Activated naive CD4-positive, alpha-beta T cell treated with anti-CD3 and anti-CD28 coated beads for 36 hours (primary cell): ENCODE measurements at regions not wholly inside any gene's neighbourhood (a gene's known extent, or its start where the extent isn't known, plus 50 kb on each side); places are given as distances from the start of the nearest gene placed in this dataset.

Experiments
- CTCF ChIA-PET: fragments of 350-600 bp; sonication (Branson Sonifier 250); formaldehyde crosslinking; loops from one replicate; lab custom pipeline; 2021; ENCODE audit warnings: antibody characterized with exemption; lab: Charles Lee
- DNase-seq: peaks from one replicate; pipeline ENCODE4 v3.0.0-alpha.2; 2020
- H3K27ac Mint-ChIP-seq: one replicate; pipeline ENCODE4 v1.8.0; 2021; ENCODE audit warnings: mild to moderate bottlenecking, mixed read lengths
- H3K27me3 Mint-ChIP-seq: one replicate; pipeline ENCODE4 v1.8.0; 2021; ENCODE audit warnings: low read depth, mixed read lengths
- H3K36me3 Mint-ChIP-seq: one replicate; pipeline ENCODE4 v1.8.0; 2021; ENCODE audit warnings: low read depth, mixed read lengths
- H3K4me1 Mint-ChIP-seq: one replicate; pipeline ENCODE4 v1.8.0; 2021; ENCODE audit warnings: low read depth, mixed read lengths
- H3K4me3 Mint-ChIP-seq: one replicate; pipeline ENCODE4 v1.8.0; 2021; ENCODE audit warnings: mild to moderate bottlenecking, moderate library complexity, mixed read lengths
- H3K9me3 Mint-ChIP-seq: one replicate; pipeline ENCODE4 v1.8.0; 2021; ENCODE audit warnings: mixed read lengths
- intact Hi-C: fragments of 100-400 bp; cut with micrococcal nuclease; formaldehyde crosslinking; loops from one replicate; pipeline ENCODE4 v1.15.1; 2023

DNA sequence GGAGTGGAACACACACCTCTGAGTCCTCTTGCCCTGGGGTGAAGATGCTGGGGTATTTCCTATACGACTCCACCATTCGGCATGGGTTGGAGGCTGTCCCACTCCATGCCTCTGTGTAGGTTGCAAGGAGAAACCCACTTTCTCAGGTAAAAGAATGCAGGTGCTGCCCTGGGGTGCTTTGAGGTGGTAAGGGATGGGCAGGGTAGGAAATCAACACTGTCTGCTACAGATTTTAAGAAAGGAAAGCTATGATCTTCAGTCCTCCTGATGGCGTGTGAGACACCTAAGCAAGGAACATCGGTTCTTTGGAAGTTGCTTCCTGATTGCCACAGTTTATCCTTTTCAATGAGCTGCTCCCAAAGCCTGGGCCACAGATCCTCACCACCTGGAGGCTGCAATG lies 209.2 kb downstream of the NCK2 start:
- intact Hi-C loops = no loop called here
- Mint-ChIP-seq H3K4me3 (no peak overlapping the region), H3K27me3 (no peaks in the 10 kb centered on the region), H3K4me1 (peaks cover 54% of the 10 kb centered on the region), H3K27ac (no peak overlapping the region), H3K9me3 (peaks cover 6% of the 10 kb centered on the region), H3K36me3 (no peaks in the 10 kb centered on the region)
- DNase-seq = no peak
- CTCF ChIA-PET = interaction anchor here (0.7 kb wide), 1 partner anchor 373 kb away, joined by 5 read pairs; no protein-coding TSS in a partner anchor

GRCh38 chr2:105952131-105952530 lies 207.4 kb downstream of the NCK2 start:
- intact Hi-C loops = no loop called here
- H3K4me3 Mint-ChIP-seq = no peak overlapping the region

GRCh38 chr2:105951384-105951694 lies 206.6 kb downstream of the NCK2 start:
- no peak overlapping the region for H3K4me3 Mint-ChIP-seq
- intact Hi-C loops = no loop called here
- H3K27ac Mint-ChIP-seq = peak overlapping the region; percentile 22
- H3K36me3 Mint-ChIP-seq = no peaks in the 10 kb centered on the region
- H3K27me3 Mint-ChIP-seq = no peaks in the 10 kb centered on the region
- CTCF ChIA-PET = no interaction called here
- DNase-seq = no peak
- H3K9me3 Mint-ChIP-seq = no peaks in the 10 kb centered on the region
- peaks cover 57% of the 10 kb centered on the region for H3K4me1 Mint-ChIP-seq

More at GRCh38 chr2:105952131-105952530, 207.4 kb downstream of the NCK2 start:
- Mint-ChIP-seq H3K4me1 (peaks cover 57% of the 10 kb centered on the region), H3K27me3 (no peaks in the 10 kb centered on the region), H3K9me3 (no peaks in the 10 kb centered on the region), H3K36me3 (no peaks in the 10 kb centered on the region), H3K27ac (no peak overlapping the region)
- DNase-seq = no peak
- CTCF ChIA-PET = no interaction called here

GRCh38 chr2:105950521-105951383 lies 206.0 kb downstream of the NCK2 start:
- Mint-ChIP-seq H3K4me1 (peaks cover 57% of the 10 kb centered on the region), H3K4me3 (no peak overlapping the region)
- CTCF ChIA-PET = interaction anchor here (0.6 kb wide), 1 partner anchor 168 kb away, joined by 3 read pairs; no protein-coding TSS in a partner anchor

GRCh38 chr2:105943977-105944376 lies 199.3 kb downstream of the NCK2 start:
- CTCF ChIA-PET = no interaction called here
- no peak for DNase-seq
- no peaks in the 10 kb centered on the region for H3K27me3 Mint-ChIP-seq
- H3K9me3 Mint-ChIP-seq = peaks cover 4% of the 10 kb centered on the region
- intact Hi-C loops = no loop called here
- no peak overlapping the region for H3K4me3 Mint-ChIP-seq
- H3K4me1 Mint-ChIP-seq = peaks cover 3% of the 10 kb centered on the region
- no peaks in the 10 kb centered on the region for H3K36me3 Mint-ChIP-seq
- no peak overlapping the region for H3K27ac Mint-ChIP-seq

More at GRCh38 chr2:105950521-105951383, 206.0 kb downstream of the NCK2 start:
- intact Hi-C loops = no loop called here
- DNase-seq = peak; percentile 37
- Mint-ChIP-seq H3K9me3 (no peaks in the 10 kb centered on the region), H3K27ac (peak overlapping the region; percentile 22), H3K27me3 (no peaks in the 10 kb centered on the region), H3K36me3 (no peaks in the 10 kb centered on the region)
